Subcutaneous abdominal adipose tissue (tissue), 5 donors: ENCODE measurements at regions not wholly inside any gene's neighbourhood (a gene's known extent, or its start where the extent isn't known, plus 50 kb on each side); places are given as distances from the start of the nearest gene placed in this dataset.

Experiments used
- H3K27ac ChIP-seq: one replicate; pipeline ENCODE4 v1.7.0; 2013; ENCODE audit warnings: low read depth, mild to moderate bottlenecking, inconsistent platforms, low read length, moderate library complexity
- H3K27me3 ChIP-seq, 5 donors: one replicate each; pipeline ENCODE4 v1.7.0; 2013; ENCODE audit warnings: low read length in 5 of 5, inconsistent platforms in 1 of 5; ENCODE audit not compliant: control insufficient read depth in 5 of 5, insufficient read depth in 4 of 5
- H3K36me3 ChIP-seq, 5 donors: one replicate each; pipeline ENCODE4 v1.7.0; 2013; ENCODE audit warnings: low read length in 5 of 5; ENCODE audit not compliant: control insufficient read depth in 5 of 5, insufficient read depth in 5 of 5
- H3K4me1 ChIP-seq, 5 donors: one replicate each; pipeline ENCODE4 v1.7.0; 2013; ENCODE audit warnings: low read length in 5 of 5, mild to moderate bottlenecking in 3 of 5, moderate library complexity in 1 of 5; ENCODE audit not compliant: control insufficient read depth in 5 of 5, insufficient read depth in 5 of 5
- H3K4me3 ChIP-seq, 5 donors: one replicate each; pipeline ENCODE4 v1.7.0; 2013; ENCODE audit warnings: low read length in 5 of 5, low read depth in 1 of 5
- H3K9ac ChIP-seq, 5 donors: one replicate each; pipeline ENCODE4 v1.7.0; 2013; ENCODE audit warnings: low read length in 5 of 5, mild to moderate bottlenecking in 4 of 5, moderate library complexity in 3 of 5
- H3K9me3 ChIP-seq, 5 donors: one replicate each; pipeline ENCODE4 v1.7.0; 2013; ENCODE audit warnings: low read length in 5 of 5; ENCODE audit not compliant: control insufficient read depth in 5 of 5
- donor health status: healthy.
- donor health status: healthy.
- donor health status: healthy.
- donor health status: healthy.
- donor health status: healthy.

GRCh38 chr1:4261327-4261726 lies 361.3 kb upstream of the C1orf174 start:
- no peak overlapping the region for H3K27ac ChIP-seq
- peaks cover 3 to 15% (median 10%) of the 10 kb centered on the region in 5 donors for H3K9me3 ChIP-seq
- H3K4me3 ChIP-seq: no peak overlapping the region
- no peaks in the 10 kb centered on the region for H3K36me3 ChIP-seq
- no peaks in the 10 kb centered on the region for H3K4me1 ChIP-seq
- no peak overlapping the region for H3K9ac ChIP-seq
- peaks cover 0 to 9% (median 0%) of the 10 kb centered on the region in 5 donors for H3K27me3 ChIP-seq

- Histone ChIP-seq H3K27ac (no peak overlapping the region), H3K9ac (no peak overlapping the region), H3K4me1 (no peaks in the 10 kb centered on the region), H3K4me3 (no peak overlapping the region), H3K27me3 (peaks cover 0 to 9% (median 0%) of the 10 kb centered on the region in 5 donors), H3K9me3 (peaks cover 3 to 15% (median 10%) of the 10 kb centered on the region in 5 donors), H3K36me3 (no peaks in the 10 kb centered on the region)
These were observed 362.6 kb upstream of the C1orf174 start for GRCh38 chr1:4262665-4263064.

- Histone ChIP-seq H3K36me3 (no peaks in the 10 kb centered on the region), H3K4me1 (no peaks in the 10 kb centered on the region), H3K4me3 (no peak overlapping the region), H3K9me3 (peaks cover 3 to 6% (median 4%) of the 10 kb centered on the region in 5 donors), H3K27ac (no peak overlapping the region), H3K9ac (no peak overlapping the region), H3K27me3 (peaks cover 0 to 19% (median 8%) of the 10 kb centered on the region in 5 donors)
These were observed 363.6 kb upstream of the C1orf174 start for GRCh38 chr1:4263699-4264098.

- Histone ChIP-seq H3K27me3 (peaks cover 0 to 19% (median 8%) of the 10 kb centered on the region in 5 donors), H3K9ac (no peak overlapping the region), H3K36me3 (no peaks in the 10 kb centered on the region), H3K4me3 (no peak overlapping the region), H3K9me3 (peaks cover 0 to 3% (median 0%) of the 10 kb centered on the region in 5 donors), H3K27ac (no peak overlapping the region), H3K4me1 (no peaks in the 10 kb centered on the region)
These were observed 365.8 kb upstream of the C1orf174 start for GRCh38 chr1:4265836-4266235.

GRCh38 chr1:4267381-4268261 lies 367.5 kb upstream of the C1orf174 start:
- peaks cover 0 to 2% (median 0%) of the 10 kb centered on the region in 5 donors for H3K9me3 ChIP-seq
- no peaks in the 10 kb centered on the region for H3K36me3 ChIP-seq
- H3K27me3 ChIP-seq: peaks cover 0 to 22% (median 8%) of the 10 kb centered on the region in 5 donors
- no peak overlapping the region for H3K27ac ChIP-seq
- H3K4me1 ChIP-seq: no peaks in the 10 kb centered on the region
- no peak overlapping the region for H3K4me3 ChIP-seq
- no peak overlapping the region for H3K9ac ChIP-seq

GRCh38 chr1:4268262-4268888 lies 368.3 kb upstream of the C1orf174 start:
- Histone ChIP-seq H3K9ac (no peak overlapping the region), H3K27me3 (peaks cover 0 to 20% (median 8%) of the 10 kb centered on the region in 5 donors), H3K4me1 (no peaks in the 10 kb centered on the region), H3K4me3 (no peak overlapping the region), H3K9me3 (no peaks in the 10 kb centered on the region), H3K27ac (no peak overlapping the region), H3K36me3 (no peaks in the 10 kb centered on the region)

- no peak overlapping the region for H3K4me3 ChIP-seq
- H3K27ac ChIP-seq: no peak overlapping the region
- no peaks in the 10 kb centered on the region for H3K9me3 ChIP-seq
- no peaks in the 10 kb centered on the region for H3K36me3 ChIP-seq
- H3K27me3 ChIP-seq: peaks cover 0 to 20% (median 8%) of the 10 kb centered on the region in 5 donors
- H3K9ac ChIP-seq: no peak overlapping the region
- H3K4me1 ChIP-seq: no peaks in the 10 kb centered on the region
These were observed 368.8 kb upstream of the C1orf174 start for GRCh38 chr1:4268889-4269284.

- peaks cover 0 to 20% (median 8%) of the 10 kb centered on the region in 5 donors for H3K27me3 ChIP-seq
- no peak overlapping the region for H3K27ac ChIP-seq
These were observed 369.3 kb upstream of the C1orf174 start for GRCh38 chr1:4269330-4269729.

GRCh38 chr1:4269952-4270570 lies 370.0 kb upstream of the C1orf174 start:
- H3K4me1 ChIP-seq: no peaks in the 10 kb centered on the region
- peaks cover 3 to 23% (median 8%) of the 10 kb centered on the region in 5 donors for H3K27me3 ChIP-seq
- no peak overlapping the region for H3K4me3 ChIP-seq
- no peak overlapping the region for H3K9ac ChIP-seq
- H3K9me3 ChIP-seq: peaks cover 2 to 4% (median 3%) of the 10 kb centered on the region in 5 donors
- no peak overlapping the region for H3K27ac ChIP-seq
- H3K36me3 ChIP-seq: no peaks in the 10 kb centered on the region

More at GRCh38 chr1:4269330-4269729, 369.3 kb upstream of the C1orf174 start:
- Histone ChIP-seq H3K4me1 (no peaks in the 10 kb centered on the region), H3K4me3 (no peak overlapping the region), H3K9me3 (no peaks in the 10 kb centered on the region), H3K9ac (no peak overlapping the region), H3K36me3 (no peaks in the 10 kb centered on the region)
